ENCODE measurements at regions not wholly inside any gene's neighbourhood (a gene's known extent, or its start where the extent isn't known, plus 50 kb on each side); places are given as distances from the start of the nearest gene placed in this dataset.

DNA sequence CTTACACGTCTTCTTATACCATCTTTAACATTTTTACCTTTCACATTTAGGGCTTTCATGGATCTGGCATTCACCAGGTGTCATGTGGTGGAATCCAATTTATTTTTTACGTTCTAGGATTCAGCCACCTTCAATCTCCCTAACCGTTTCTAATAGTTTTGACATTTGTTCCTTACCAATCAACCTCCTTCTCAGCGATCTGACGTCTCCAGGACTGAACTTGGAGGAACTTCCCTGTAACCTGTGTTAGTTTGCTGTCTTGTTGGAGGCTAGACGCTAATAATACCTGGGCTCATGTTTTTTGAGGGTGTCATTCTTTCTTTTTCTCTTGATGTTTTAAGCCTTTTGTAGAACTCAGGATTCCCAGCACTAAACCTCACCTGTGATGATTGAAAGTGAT is 351.6 kb downstream of the THBS2 start:
- TF ChIP-seq HDGF (IDR thresholded peaks at IDR 0.05; ENCODE audit: borderline replicate concordance), result no peak
- TF ChIP-seq NFRKB (IDR thresholded peaks at IDR 0.05), result no peak
- no peak for TF ChIP-seq FOXM1 (IDR thresholded peaks at IDR 0.05; ENCODE audit: borderline replicate concordance)
- no peak for TF ChIP-seq SP1 (IDR thresholded peaks at IDR 0.05)
- TF ChIP-seq ARNT (IDR thresholded peaks at IDR 0.05), result no peak
- TF ChIP-seq BHLHE40 (IDR thresholded peaks at IDR 0.05; ENCODE audit: borderline replicate concordance), result no peak
- no peak for TF ChIP-seq SUZ12 (IDR thresholded peaks at IDR 0.05)
- no peak for TF ChIP-seq FOXA1 (IDR thresholded peaks at IDR 0.05)
- TF ChIP-seq FOXK2 (IDR thresholded peaks at IDR 0.05), result no peak
- no peak for TF ChIP-seq ZNF384 (IDR thresholded peaks at IDR 0.05)
- no peak for TF ChIP-seq CTBP1 (IDR thresholded peaks at IDR 0.05; ENCODE audit: borderline replicate concordance)
- no peak for TF ChIP-seq TARDBP (IDR thresholded peaks at IDR 0.05)
- no peak for TF ChIP-seq LEF1 (IDR thresholded peaks at IDR 0.05; ENCODE audit: borderline replicate concordance)
